NCI-H526 treated with DMSO at 0.1 percent for 48 hours (cell line): ENCODE measurements at regions not wholly inside any gene's neighbourhood (a gene's known extent, or its start where the extent isn't known, plus 50 kb on each side); places are given as distances from the start of the nearest gene placed in this dataset.
"Not testable (repeated sequence)": the region's sequence is repeated elsewhere in the genome, so short reads cannot be mapped to it uniquely, and the experiment has no call there.

Source experiments
- DNase-seq: peaks from one replicate; lab custom pipeline; 2025; lab: John Stamatoyannopoulos, UW

GRCh38 chr1:233790121-233790520 lies 114.4 kb upstream of the SLC35F3 start:
- no peak for DNase-seq

GRCh38 chr1:233790662-233791371 lies 113.7 kb upstream of the SLC35F3 start:
- peak; percentile 2 for DNase-seq

GRCh38 chr1:233791372-233791703 lies 113.1 kb upstream of the SLC35F3 start:
- DNase-seq, result no peak

- DNase-seq, result no peak
Observed at GRCh38 chr1:233791721-233792120, 112.8 kb upstream of the SLC35F3 start.

GRCh38 chr1:233794863-233795262 lies 109.6 kb upstream of the SLC35F3 start:
- DNase-seq, result no peak

GRCh38 chr1:233796146-233796783 lies 108.2 kb upstream of the SLC35F3 start:
- DNase-seq, result no peak

GRCh38 chr1:233802611-233803010 lies 101.9 kb upstream of the SLC35F3 start:
- no peak for DNase-seq

- DNase-seq, result no peak
Observed at GRCh38 chr1:233805786-233806185, 98.7 kb upstream of the SLC35F3 start.

- DNase-seq, result no peak
Observed at GRCh38 chr1:233815357-233815756, 89.1 kb upstream of the SLC35F3 start.

GRCh38 chr1:233815865-233816264 lies 88.6 kb upstream of the SLC35F3 start:
- no peak for DNase-seq

GRCh38 chr1:233816348-233816747 lies 88.1 kb upstream of the SLC35F3 start:
- no peak for DNase-seq

- DNase-seq, result no peak
Observed at GRCh38 chr1:233819042-233819441, 85.4 kb upstream of the SLC35F3 start.

- not testable (repeated sequence) for DNase-seq
Observed at GRCh38 chr1:233824179-233824578, 80.3 kb upstream of the SLC35F3 start.

GRCh38 chr1:233827937-233828336 lies 76.5 kb upstream of the SLC35F3 start:
- DNase-seq, result not testable (repeated sequence)

GRCh38 chr1:233828480-233828879 lies 76.0 kb upstream of the SLC35F3 start:
- no peak for DNase-seq

GRCh38 chr1:233834609-233835008 lies 69.9 kb upstream of the SLC35F3 start:
- no peak for DNase-seq

GRCh38 chr1:233838207-233838606 lies 66.3 kb upstream of the SLC35F3 start:
- not testable (repeated sequence) for DNase-seq

- DNase-seq, result no peak
Observed at GRCh38 chr1:233843525-233844204, 60.8 kb upstream of the SLC35F3 start.

- no peak for DNase-seq
Observed at GRCh38 chr1:233844275-233844674, 60.2 kb upstream of the SLC35F3 start.

- DNase-seq, result no peak
Observed at GRCh38 chr1:233844692-233845091, 59.8 kb upstream of the SLC35F3 start.
